HUES6 (cell line): ENCODE measurements at regions not wholly inside any gene's neighbourhood (a gene's known extent, or its start where the extent isn't known, plus 50 kb on each side); places are given as distances from the start of the nearest gene placed in this dataset.
"Not testable (repeated sequence)": the region's sequence is repeated elsewhere in the genome, so short reads cannot be mapped to it uniquely, and the experiment has no call there.

Source experiments
- H3K27ac ChIP-seq: 2 replicates; pipeline ENCODE4 v1.7.0; 2013; ENCODE audit warnings: low read depth, mild to moderate bottlenecking, low read length, inconsistent platforms
- H3K27me3 ChIP-seq: 2 replicates; pipeline ENCODE4 v1.6.1; 2013; ENCODE audit warnings: low read length; ENCODE audit not compliant: control insufficient read depth, insufficient read depth
- H3K36me3 ChIP-seq: 2 replicates; pipeline ENCODE4 v1.6.1; 2013; ENCODE audit warnings: low read length; ENCODE audit not compliant: control insufficient read depth, insufficient read depth
- H3K4me1 ChIP-seq: 2 replicates; pipeline ENCODE4 v1.6.1; 2013; ENCODE audit warnings: low read length; ENCODE audit not compliant: control insufficient read depth, insufficient read depth
- H3K4me3 ChIP-seq: 2 replicates; pipeline ENCODE4 v1.5.1; 2013; ENCODE audit warnings: low read depth, low read length
- H3K9ac ChIP-seq: one replicate; pipeline ENCODE4 v1.6.1; 2013; ENCODE audit warnings: mild to moderate bottlenecking, low read length
- H3K9me3 ChIP-seq: 2 replicates; pipeline ENCODE4 v1.6.1; 2013; ENCODE audit warnings: low read depth, low read length; ENCODE audit not compliant: control insufficient read depth, insufficient read depth

- Histone ChIP-seq H3K27ac (no peak overlapping the region), H3K27me3 (no peaks in the 10 kb centered on the region), H3K4me1 (no peaks in the 10 kb centered on the region)
Measured at GRCh38 chr12:31906557-31907301, 52.5 kb upstream of the RESF1 start.

GRCh38 chr12:31903025-31903424, 56.2 kb upstream of the RESF1 start:
- H3K27me3 ChIP-seq, result no peaks in the 10 kb centered on the region
- H3K9ac ChIP-seq, result no peak overlapping the region
- no peaks in the 10 kb centered on the region for H3K4me1 ChIP-seq
- peaks cover 24% of the 10 kb centered on the region for H3K9me3 ChIP-seq
- no peaks in the 10 kb centered on the region for H3K36me3 ChIP-seq
- H3K4me3 ChIP-seq, result no peak overlapping the region
- no peak overlapping the region for H3K27ac ChIP-seq

More at GRCh38 chr12:31906557-31907301, 52.5 kb upstream of the RESF1 start:
- Histone ChIP-seq H3K9ac (no peak overlapping the region), H3K9me3 (peaks cover 41% of the 10 kb centered on the region), H3K36me3 (no peaks in the 10 kb centered on the region), H3K4me3 (no peak overlapping the region)

GRCh38 chr12:31900271-31900670, 58.9 kb upstream of the RESF1 start:
- Histone ChIP-seq H3K9me3 (no peaks in the 10 kb centered on the region; the same call in 1 of the 2 replicates), H3K4me1 (peaks cover 8% of the 10 kb centered on the region; the same call in 1 of the 2 replicates), H3K4me3 (no peak overlapping the region), H3K27ac (no peak overlapping the region), H3K27me3 (no peaks in the 10 kb centered on the region), H3K36me3 (no peaks in the 10 kb centered on the region), H3K9ac (no peak overlapping the region)

GRCh38 chr12:31899109-31899508, 60.1 kb upstream of the RESF1 start:
- no peak overlapping the region for H3K9ac ChIP-seq
- no peaks in the 10 kb centered on the region; the same call in 1 of the 2 replicates for H3K9me3 ChIP-seq
- H3K36me3 ChIP-seq, result no peaks in the 10 kb centered on the region
- no peak overlapping the region for H3K4me3 ChIP-seq
- H3K27me3 ChIP-seq, result no peaks in the 10 kb centered on the region
- peaks cover 8% of the 10 kb centered on the region; the same call in 1 of the 2 replicates for H3K4me1 ChIP-seq
- H3K27ac ChIP-seq, result no peak overlapping the region

GRCh38 chr12:31897781-31898503, 61.3 kb upstream of the RESF1 start:
- Histone ChIP-seq H3K36me3 (no peaks in the 10 kb centered on the region), H3K9me3 (no peaks in the 10 kb centered on the region; the same call in 1 of the 2 replicates), H3K4me3 (no peak overlapping the region), H3K27ac (no peak overlapping the region), H3K27me3 (no peaks in the 10 kb centered on the region), H3K9ac (no peak overlapping the region), H3K4me1 (peaks cover 8% of the 10 kb centered on the region; the same call in 1 of the 2 replicates)

- H3K27me3 ChIP-seq, H3K4me3 ChIP-seq, H3K9me3 ChIP-seq, H3K36me3 ChIP-seq, H3K4me1 ChIP-seq, H3K27ac ChIP-seq, H3K9ac ChIP-seq: not testable (repeated sequence)
Measured at GRCh38 chr12:31897092-31897491, 62.1 kb upstream of the RESF1 start.

GRCh38 chr12:31896514-31897039, 62.6 kb upstream of the RESF1 start:
- H3K9ac ChIP-seq, result no peak overlapping the region

GRCh38 chr12:31895449-31896150, 63.6 kb upstream of the RESF1 start:
- peaks cover 8% of the 10 kb centered on the region; the same call in 1 of the 2 replicates for H3K4me1 ChIP-seq
- H3K9ac ChIP-seq, result no peak overlapping the region

More at GRCh38 chr12:31896514-31897039, 62.6 kb upstream of the RESF1 start:
- Histone ChIP-seq H3K9me3 (no peaks in the 10 kb centered on the region; the same call in 1 of the 2 replicates), H3K27ac (no peak overlapping the region), H3K36me3 (no peaks in the 10 kb centered on the region), H3K4me3 (no peak overlapping the region), H3K4me1 (peaks cover 8% of the 10 kb centered on the region; the same call in 1 of the 2 replicates), H3K27me3 (no peaks in the 10 kb centered on the region)

GRCh38 chr12:31890295-31891285, 68.6 kb upstream of the RESF1 start:
- Histone ChIP-seq H3K4me3 (no peak overlapping the region), H3K36me3 (no peaks in the 10 kb centered on the region), H3K27me3 (no peaks in the 10 kb centered on the region), H3K9ac (no peak overlapping the region), H3K27ac (no peak overlapping the region), H3K9me3 (peaks cover 26% of the 10 kb centered on the region), H3K4me1 (no peaks in the 10 kb centered on the region)

More at GRCh38 chr12:31895449-31896150, 63.6 kb upstream of the RESF1 start:
- Histone ChIP-seq H3K36me3 (no peaks in the 10 kb centered on the region), H3K27me3 (no peaks in the 10 kb centered on the region), H3K9me3 (no peaks in the 10 kb centered on the region; the same call in 1 of the 2 replicates), H3K27ac (no peak overlapping the region), H3K4me3 (no peak overlapping the region)
